ENCODE measurements at regions not wholly inside any gene's neighbourhood (a gene's known extent, or its start where the extent isn't known, plus 50 kb on each side); places are given as distances from the start of the nearest gene placed in this dataset.
"Not testable (repeated sequence)": the region's sequence is repeated elsewhere in the genome, so short reads cannot be mapped to it uniquely, and the experiment has no call there.

GRCh38 chr17:22305356-22306071, 613.2 kb downstream of the KCNJ18 start (continued):
- TF ChIP-seq SOX13 (IDR thresholded peaks at IDR 0.05) (no peak), SOX13 (CRISPR knock-in tag; conservative IDR thresholded peaks at IDR 0.05 in 1 of 2, IDR thresholded peaks at IDR 0.05 in 1 of 2) (no peak), HIC2 (CRISPR knock-in tag; IDR thresholded peaks at IDR 0.05; ENCODE audit: low read depth) (no peak), KMT2B (CRISPR knock-in tag; IDR thresholded peaks at IDR 0.05) (no peak), ARID2 (CRISPR knock-in tag; IDR thresholded peaks at IDR 0.05; ENCODE audit: borderline replicate concordance) (no peak), NFE2L1 (CRISPR knock-in tag; IDR thresholded peaks at IDR 0.05; ENCODE audit: borderline replicate concordance) (no peak), ZNF530 (CRISPR knock-in tag; IDR thresholded peaks at IDR 0.05; ENCODE audit: low read depth) (no peak), MXI1 (IDR thresholded peaks at IDR 0.05; ENCODE audit: borderline replicate concordance, low read depth, low read length) (no peak), RFX3 (CRISPR knock-in tag; IDR thresholded peaks at IDR 0.05) (no peak), ZNF878 (CRISPR knock-in tag; IDR thresholded peaks at IDR 0.05) (no peak)

- H3K9ac ChIP-seq (ENCODE audit: insufficient read depth, low read depth, low read length); H3K27me3 ChIP-seq (ENCODE audit: control insufficient read depth in 1 of 2, insufficient read depth in 2 of 2, low read length in 2 of 2); H3K27ac ChIP-seq (ENCODE audit: extremely low read length, insufficient read depth, low read length); H2AFZ ChIP-seq (ENCODE audit: low read length); H3K4me3 ChIP-seq (replicated peaks in 1 of 3; ENCODE audit: insufficient read depth in 1 of 3, low read depth in 2 of 3, low read length in 3 of 3); ATAC-seq; H3K9me3 ChIP-seq (ENCODE audit: low read length); H3K4me2 ChIP-seq (ENCODE audit: low read depth, low read length); H4K20me1 ChIP-seq (ENCODE audit: insufficient read depth, low read length); POLR2A ChIA-PET; BruUV-seq (replicated peaks); intact Hi-C loops (cut with micrococcal nuclease; ENCODE audit: unreplicated experiment); FAIRE-seq; H3K36me3 ChIP-seq (replicated peaks in 1 of 2; ENCODE audit: control insufficient read depth in 1 of 2, insufficient read depth in 2 of 2, low read length in 2 of 2); H3K4me1 ChIP-seq (ENCODE audit: insufficient read depth, low read length); in situ Hi-C loops (cut with HindIII; ENCODE audit: extremely low pct_ligation_motif_present, low pct_unique_long_range_greater_than_20kb); H3K79me2 ChIP-seq (ENCODE audit: insufficient read depth, low read length); DNase-seq (ENCODE audit: low spot score); CTCF ChIA-PET (ENCODE audit: low intra/inter-chr PET ratio, low total read pairs): not testable (repeated sequence)
- WGBS (ENCODE audit: low lambda C conversion rate), result 38% methylated on average over 5 of the region's 7 CpGs
Observed at GRCh38 chr17:22310292-22310691, 618.0 kb downstream of the KCNJ18 start.
